Loucy (cell line): ENCODE measurements at regions not wholly inside any gene's neighbourhood (a gene's known extent, or its start where the extent isn't known, plus 50 kb on each side); places are given as distances from the start of the nearest gene placed in this dataset.

Experiments used
- CTCF ChIP-seq: fragments of 200-600 bp; sonication (generic); conservative IDR thresholded peaks from 2 replicates; pipeline ENCODE4 v1.5.1; 2014; ENCODE audit warnings: mild to moderate bottlenecking, antibody characterized with exemption, low read length
- EZH2phosphoT487 ChIP-seq: fragments of 200-600 bp; IDR thresholded peaks from 2 replicates; pipeline ENCODE4 v1.6.1; 2018; ENCODE audit warnings: antibody characterized with exemption, mild to moderate bottlenecking, moderate library complexity, borderline replicate concordance

- no peak for TF ChIP-seq CTCF
- no peak for TF ChIP-seq EZH2phosphoT487
These were observed 264.8 kb upstream of the CDH11 start for GRCh38 chr16:65386672-65387071.
